Activated naive CD8-positive, alpha-beta T cell treated with anti-CD3 and anti-CD28 coated beads for 36 hours (primary cell): ENCODE measurements at regions not wholly inside any gene's neighbourhood (a gene's known extent, or its start where the extent isn't known, plus 50 kb on each side); places are given as distances from the start of the nearest gene placed in this dataset.

ENCODE experiments used
- DNase-seq: peaks from one replicate; pipeline ENCODE4 v3.0.0; 2021
- H3K27ac Mint-ChIP-seq: one replicate; pipeline ENCODE4 v1.8.0; 2022; ENCODE audit warnings: mild to moderate bottlenecking, moderate library complexity, mixed read lengths
- H3K27me3 Mint-ChIP-seq: one replicate; pipeline ENCODE4 v1.8.0; 2022; ENCODE audit warnings: mild to moderate bottlenecking, mixed read lengths
- H3K36me3 Mint-ChIP-seq: one replicate; pipeline ENCODE4 v1.8.0; 2021; ENCODE audit warnings: mild to moderate bottlenecking, mixed read lengths
- H3K4me1 Mint-ChIP-seq: one replicate; pipeline ENCODE4 v1.8.0; 2021; ENCODE audit warnings: mixed read lengths
- H3K4me3 Mint-ChIP-seq: one replicate; pipeline ENCODE4 v1.8.0; 2022; ENCODE audit warnings: mild to moderate bottlenecking, moderate library complexity, mixed read lengths
- H3K9me3 Mint-ChIP-seq: one replicate; pipeline ENCODE4 v1.8.0; 2022; ENCODE audit warnings: mixed read lengths

DNA sequence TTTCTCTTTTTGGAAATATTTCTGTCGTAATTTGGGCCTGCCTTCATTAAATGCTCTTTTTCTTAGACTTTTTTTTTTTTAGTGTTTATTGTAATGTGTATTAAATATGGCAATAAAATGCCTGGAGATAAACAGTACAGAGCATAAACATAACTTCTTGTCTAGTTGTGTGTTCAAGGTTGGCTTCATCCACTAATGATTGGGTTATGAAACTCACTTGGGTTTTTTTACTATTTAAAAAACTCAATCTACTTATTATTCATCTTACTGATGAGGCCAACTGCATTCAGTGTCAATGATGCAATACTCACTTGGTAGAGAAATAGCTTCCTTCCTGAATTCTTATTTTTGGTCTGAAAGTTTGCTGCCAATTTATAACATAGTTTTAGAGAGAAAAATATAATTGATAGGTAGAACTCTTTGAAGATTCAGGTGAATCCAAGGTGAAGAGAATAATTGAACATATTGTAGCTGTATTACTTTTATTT, 144.2 kb upstream of the NABP1 start:
- H3K4me1 Mint-ChIP-seq = peaks cover 6% of the 10 kb centered on the region
- H3K27ac Mint-ChIP-seq = no peak overlapping the region
- no peak overlapping the region for H3K4me3 Mint-ChIP-seq
- H3K9me3 Mint-ChIP-seq = no peaks in the 10 kb centered on the region
- no peak for DNase-seq
- H3K27me3 Mint-ChIP-seq = no peaks in the 10 kb centered on the region
- H3K36me3 Mint-ChIP-seq = no peaks in the 10 kb centered on the region

DNA sequence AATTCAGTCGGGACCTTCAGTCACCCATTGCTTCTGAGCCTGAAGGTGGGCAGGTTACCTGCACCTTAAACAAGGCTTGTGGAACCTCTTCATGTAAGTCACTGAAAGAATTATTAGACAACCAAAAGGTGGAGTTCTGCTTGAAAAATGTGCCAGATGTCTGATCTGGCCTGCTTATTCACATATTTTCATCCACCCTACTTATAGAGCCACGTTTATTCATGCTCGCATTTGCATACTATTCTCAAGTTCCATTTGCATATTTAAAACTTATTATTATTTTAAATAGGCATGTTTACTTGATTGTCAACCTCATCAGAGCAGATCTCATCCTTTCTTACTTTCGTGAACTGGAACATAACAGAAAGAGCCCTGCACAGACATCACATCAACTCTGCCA, 140.0 kb upstream of the NABP1 start:
- no peak for DNase-seq
- no peaks in the 10 kb centered on the region for H3K36me3 Mint-ChIP-seq
- H3K4me3 Mint-ChIP-seq = no peak overlapping the region
- H3K4me1 Mint-ChIP-seq = no peaks in the 10 kb centered on the region
- H3K9me3 Mint-ChIP-seq = no peaks in the 10 kb centered on the region
- H3K27ac Mint-ChIP-seq = no peak overlapping the region
- H3K27me3 Mint-ChIP-seq = no peaks in the 10 kb centered on the region

DNA sequence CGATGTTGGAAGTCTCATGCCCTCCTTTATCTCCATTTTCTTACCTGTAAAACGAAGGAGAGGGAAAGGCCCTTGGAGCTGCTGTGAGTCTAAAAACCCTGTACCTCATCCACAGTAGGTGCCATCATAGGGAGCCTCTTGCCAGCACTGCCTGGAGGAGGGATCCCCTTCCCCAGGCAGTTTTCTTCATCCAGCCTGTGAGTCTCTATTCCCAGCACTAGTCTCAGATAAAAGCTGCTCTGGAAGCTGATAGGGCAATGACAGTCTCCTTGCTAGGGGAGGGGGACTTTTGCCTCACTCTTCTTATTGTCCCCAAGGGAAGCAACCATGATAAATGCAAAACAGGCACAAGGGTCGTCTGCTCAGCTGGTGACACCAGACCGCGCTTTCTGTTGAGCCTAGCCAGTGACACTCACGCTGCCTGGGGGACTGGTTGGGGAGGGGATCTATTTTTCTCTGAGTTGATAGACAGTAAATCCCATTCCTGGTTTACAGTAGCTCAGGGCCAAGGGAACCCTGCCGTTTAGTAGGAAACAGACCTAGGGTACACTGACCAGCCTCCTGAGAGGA, 139.5 kb upstream of the NABP1 start:
- H3K27me3 Mint-ChIP-seq = no peaks in the 10 kb centered on the region
- H3K9me3 Mint-ChIP-seq = no peaks in the 10 kb centered on the region
- no peaks in the 10 kb centered on the region for H3K4me1 Mint-ChIP-seq
- no peak overlapping the region for H3K27ac Mint-ChIP-seq
- no peak for DNase-seq
- H3K4me3 Mint-ChIP-seq = no peak overlapping the region
- no peaks in the 10 kb centered on the region for H3K36me3 Mint-ChIP-seq

DNA sequence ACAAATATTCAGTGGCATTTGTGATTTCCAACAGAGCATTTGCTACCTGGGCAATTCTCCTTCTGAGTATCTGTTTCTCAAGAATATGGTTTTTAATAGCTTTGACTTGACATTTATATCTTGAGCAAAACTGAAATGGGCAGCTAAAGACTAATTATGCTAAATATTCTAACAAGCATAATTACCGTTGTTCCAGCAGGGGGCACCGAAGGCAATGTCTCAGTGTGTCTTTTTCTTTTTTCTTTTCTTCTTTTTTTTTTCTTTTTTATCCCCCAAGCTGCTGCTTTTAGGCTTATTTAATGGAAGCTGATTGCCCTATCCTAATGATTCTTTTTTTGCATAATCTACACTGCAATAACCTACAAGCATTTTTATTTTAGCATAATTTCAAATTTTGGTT, 138.9 kb upstream of the NABP1 start:
- no peaks in the 10 kb centered on the region for H3K27me3 Mint-ChIP-seq
- no peaks in the 10 kb centered on the region for H3K9me3 Mint-ChIP-seq
- H3K36me3 Mint-ChIP-seq = no peaks in the 10 kb centered on the region
- DNase-seq = no peak
- no peak overlapping the region for H3K27ac Mint-ChIP-seq
- H3K4me1 Mint-ChIP-seq = no peaks in the 10 kb centered on the region
- no peak overlapping the region for H3K4me3 Mint-ChIP-seq

DNA sequence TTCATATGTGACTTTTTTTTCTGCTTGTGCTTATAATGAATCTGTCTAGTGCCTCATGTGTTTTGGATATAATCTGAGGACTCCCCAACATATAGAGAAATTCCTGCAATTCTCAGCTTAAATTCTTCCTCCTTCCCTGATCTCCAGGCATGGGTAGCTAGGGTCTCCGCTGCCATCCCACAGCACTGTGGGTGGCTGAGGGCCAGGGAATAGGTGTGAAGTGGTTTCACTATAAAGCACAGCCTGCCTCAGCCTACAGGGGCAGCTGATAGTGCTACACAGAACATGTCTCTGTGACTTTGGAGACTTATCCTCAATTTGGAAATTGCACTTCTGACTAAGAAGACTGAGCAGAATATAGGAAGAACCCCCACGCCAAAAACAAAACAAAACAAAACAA, 137.3 kb upstream of the NABP1 start:
- Mint-ChIP-seq H3K27ac (no peak overlapping the region), H3K9me3 (peaks cover 3% of the 10 kb centered on the region), H3K36me3 (no peaks in the 10 kb centered on the region), H3K4me3 (no peak overlapping the region), H3K27me3 (no peaks in the 10 kb centered on the region), H3K4me1 (no peaks in the 10 kb centered on the region)
- no peak for DNase-seq

DNA sequence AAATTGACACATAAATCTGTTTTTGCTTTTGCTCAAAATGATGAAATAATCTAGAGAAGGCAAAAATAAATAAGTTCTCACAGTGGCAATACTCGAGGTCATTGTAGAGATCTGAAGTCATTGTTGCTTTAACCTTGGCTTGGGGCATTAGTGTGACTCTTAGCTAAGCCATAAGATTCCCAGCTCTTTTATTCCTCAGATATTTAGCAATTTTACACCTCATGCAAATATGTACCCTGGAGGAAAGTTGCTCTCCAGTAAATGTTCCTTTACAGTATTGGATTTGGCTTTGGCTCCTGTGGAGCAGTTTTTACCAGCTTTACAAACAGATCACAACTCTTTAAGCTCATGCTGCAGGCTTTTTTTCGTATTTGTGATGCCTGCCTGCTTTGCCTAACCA, 134.2 kb upstream of the NABP1 start:
- Mint-ChIP-seq H3K9me3 (peaks cover 6% of the 10 kb centered on the region), H3K36me3 (no peaks in the 10 kb centered on the region), H3K4me3 (no peak overlapping the region), H3K27me3 (no peaks in the 10 kb centered on the region), H3K27ac (no peak overlapping the region), H3K4me1 (no peaks in the 10 kb centered on the region)
- DNase-seq = no peak

DNA sequence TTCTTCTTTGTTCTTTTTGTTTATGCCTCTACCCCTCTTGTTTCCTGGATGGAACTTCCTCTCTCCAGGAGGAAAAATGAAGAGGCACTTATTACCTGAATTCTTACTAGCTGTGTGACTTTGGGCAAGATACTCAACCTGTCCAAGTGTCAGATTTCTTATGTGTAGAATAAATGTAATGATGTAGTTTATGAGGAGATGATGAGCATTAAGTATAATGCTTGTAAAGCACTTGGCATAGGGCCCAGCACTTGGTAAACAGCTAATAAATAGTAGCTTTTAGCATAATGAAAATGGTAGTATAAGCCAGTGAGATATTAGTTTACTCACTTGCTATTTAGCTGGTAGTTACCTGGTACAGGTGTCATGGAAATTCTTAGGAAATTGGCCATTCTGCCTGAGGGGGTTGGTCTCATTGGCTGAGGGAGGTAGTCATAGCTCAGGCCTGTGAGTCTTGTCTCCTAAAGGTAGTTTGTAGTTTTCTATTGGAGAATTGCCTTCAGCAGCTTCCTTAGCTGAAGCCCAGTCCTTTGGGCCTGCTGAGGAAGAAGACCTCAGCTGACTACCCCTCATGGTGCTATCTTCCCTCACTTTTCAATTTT, 133.4 kb upstream of the NABP1 start:
- H3K9me3 Mint-ChIP-seq = peaks cover 6% of the 10 kb centered on the region
- no peaks in the 10 kb centered on the region for H3K27me3 Mint-ChIP-seq
- H3K27ac Mint-ChIP-seq = no peak overlapping the region
- DNase-seq = no peak
- H3K4me1 Mint-ChIP-seq = no peaks in the 10 kb centered on the region
- H3K36me3 Mint-ChIP-seq = no peaks in the 10 kb centered on the region
- no peak overlapping the region for H3K4me3 Mint-ChIP-seq

DNA sequence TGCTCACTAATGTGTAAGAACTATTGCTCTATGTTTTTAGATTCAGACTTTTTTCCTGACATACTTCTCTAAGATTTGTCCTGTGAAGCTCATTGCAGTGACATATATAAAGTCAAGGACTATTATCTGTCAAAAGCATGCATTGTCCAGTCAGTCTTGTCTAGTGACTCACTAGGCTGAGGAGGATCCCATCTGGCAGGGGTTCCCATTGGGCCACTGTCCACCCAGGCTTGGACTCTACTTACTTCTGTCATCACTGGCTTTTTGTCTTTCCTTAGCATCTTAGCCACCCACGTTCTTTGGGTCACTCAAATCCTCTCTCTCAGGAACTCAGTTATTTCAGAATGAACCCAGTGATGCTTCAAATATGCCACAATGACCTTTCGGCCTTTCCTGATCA, 132.6 kb upstream of the NABP1 start:
- H3K9me3 Mint-ChIP-seq = peaks cover 6% of the 10 kb centered on the region
- H3K4me1 Mint-ChIP-seq = no peaks in the 10 kb centered on the region
- H3K36me3 Mint-ChIP-seq = no peaks in the 10 kb centered on the region
- no peaks in the 10 kb centered on the region for H3K27me3 Mint-ChIP-seq
- no peak overlapping the region for H3K4me3 Mint-ChIP-seq
- H3K27ac Mint-ChIP-seq = no peak overlapping the region
- no peak for DNase-seq

DNA sequence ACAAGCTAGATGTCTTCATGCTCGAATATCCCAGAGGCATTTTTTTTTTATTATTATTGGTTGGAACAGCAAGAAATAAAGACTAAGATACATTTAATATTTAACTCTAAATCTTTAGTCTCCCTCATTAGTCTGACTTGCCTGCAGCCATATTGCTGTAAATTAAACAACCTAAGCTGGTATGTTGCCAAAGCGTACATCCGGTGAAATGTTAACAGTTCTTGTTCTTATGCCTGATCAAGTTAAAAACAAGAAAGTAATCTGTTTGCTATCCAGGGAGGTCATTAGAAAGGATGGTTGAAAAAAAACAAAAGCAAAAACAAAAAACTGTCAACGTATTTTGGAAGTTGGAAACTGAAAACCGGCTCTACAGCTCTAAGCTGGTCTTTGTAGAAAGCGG, 125.9 kb upstream of the NABP1 start:
- H3K27ac Mint-ChIP-seq = no peak overlapping the region
- H3K36me3 Mint-ChIP-seq = no peaks in the 10 kb centered on the region
- peaks cover 15% of the 10 kb centered on the region for H3K27me3 Mint-ChIP-seq
- H3K4me1 Mint-ChIP-seq = no peaks in the 10 kb centered on the region
- H3K4me3 Mint-ChIP-seq = no peak overlapping the region
- H3K9me3 Mint-ChIP-seq = no peaks in the 10 kb centered on the region
- no peak for DNase-seq

DNA sequence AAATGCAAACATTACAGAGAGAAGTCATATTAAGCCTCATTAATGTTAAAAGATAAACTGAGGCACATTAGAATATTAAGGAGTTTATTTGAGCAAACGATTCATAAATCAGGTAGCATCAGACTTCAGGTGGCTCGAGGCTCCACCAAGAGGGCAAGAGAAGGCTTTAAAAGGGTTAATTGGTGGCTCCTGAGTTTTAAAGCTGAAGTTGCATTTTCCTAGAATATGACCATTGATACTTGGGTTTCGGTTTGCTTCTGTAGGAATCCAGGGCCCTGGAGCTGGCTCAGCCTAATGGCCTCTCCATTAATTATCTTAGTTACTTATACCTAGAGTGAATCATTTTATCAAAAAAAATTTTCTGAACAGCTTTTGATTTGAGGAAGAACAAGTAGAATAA, 123.7 kb upstream of the NABP1 start:
- no peak for DNase-seq
- Mint-ChIP-seq H3K4me1 (no peaks in the 10 kb centered on the region), H3K9me3 (no peaks in the 10 kb centered on the region), H3K4me3 (no peak overlapping the region), H3K36me3 (no peaks in the 10 kb centered on the region), H3K27ac (no peak overlapping the region), H3K27me3 (peaks cover 15% of the 10 kb centered on the region)

DNA sequence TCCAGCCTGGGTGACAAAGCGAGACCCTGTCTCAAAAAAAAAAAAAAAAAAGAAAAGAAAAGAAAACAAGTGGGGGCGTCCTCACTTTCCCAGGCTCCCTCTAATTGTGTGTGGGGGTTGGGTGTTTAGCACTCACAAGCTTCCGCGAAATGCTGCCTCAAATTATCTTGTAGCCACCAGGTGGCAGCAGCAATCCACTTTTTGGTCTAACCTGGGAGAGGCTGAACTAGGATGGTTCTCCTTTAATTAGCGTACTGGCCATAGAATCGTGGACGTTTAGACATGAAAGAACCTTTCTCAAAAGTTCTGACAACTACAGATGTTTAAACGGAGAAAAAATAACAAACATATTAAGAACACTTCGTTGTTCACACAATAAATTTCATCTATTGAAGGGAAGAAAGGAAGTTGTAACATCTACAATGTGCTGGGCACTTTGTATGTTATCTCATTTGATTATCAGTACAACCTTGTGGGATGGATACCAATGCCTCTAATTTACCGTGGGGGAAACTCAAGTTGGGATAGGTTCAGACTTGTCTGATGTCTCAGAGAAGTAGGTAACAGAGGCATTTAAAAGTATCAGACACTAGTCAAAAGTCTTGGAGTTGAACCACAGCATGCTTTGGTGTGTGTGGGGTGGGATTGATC, 122.7 kb upstream of the NABP1 start:
- Mint-ChIP-seq H3K27me3 (peaks cover 15% of the 10 kb centered on the region), H3K36me3 (no peaks in the 10 kb centered on the region), H3K4me3 (no peak overlapping the region), H3K27ac (no peak overlapping the region), H3K4me1 (no peaks in the 10 kb centered on the region), H3K9me3 (no peaks in the 10 kb centered on the region)
- DNase-seq = peak; percentile 74

DNA sequence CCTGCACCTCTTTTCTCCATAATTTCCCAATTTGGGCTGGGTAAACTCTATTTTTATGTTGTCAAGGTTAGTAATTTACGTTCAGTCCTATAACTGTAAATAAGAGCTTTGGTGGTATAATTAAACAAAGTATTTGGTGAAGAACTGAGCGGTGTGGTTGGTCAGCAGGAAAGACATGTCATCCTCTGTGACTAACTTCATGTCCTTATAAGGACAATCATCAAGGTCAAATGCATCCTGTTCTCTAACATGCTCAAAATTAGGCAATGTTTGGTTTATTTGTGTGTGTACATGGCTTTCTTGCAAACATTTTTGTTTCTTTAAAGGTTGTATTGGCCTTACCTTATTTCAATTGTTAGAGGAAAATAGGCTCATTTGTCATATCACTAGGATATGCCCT, 121.5 kb upstream of the NABP1 start:
- no peak overlapping the region for H3K27ac Mint-ChIP-seq
- no peaks in the 10 kb centered on the region for H3K4me1 Mint-ChIP-seq
- DNase-seq = no peak
- H3K4me3 Mint-ChIP-seq = no peak overlapping the region
- no peaks in the 10 kb centered on the region for H3K36me3 Mint-ChIP-seq
- no peaks in the 10 kb centered on the region for H3K9me3 Mint-ChIP-seq
- peaks cover 15% of the 10 kb centered on the region for H3K27me3 Mint-ChIP-seq

DNA sequence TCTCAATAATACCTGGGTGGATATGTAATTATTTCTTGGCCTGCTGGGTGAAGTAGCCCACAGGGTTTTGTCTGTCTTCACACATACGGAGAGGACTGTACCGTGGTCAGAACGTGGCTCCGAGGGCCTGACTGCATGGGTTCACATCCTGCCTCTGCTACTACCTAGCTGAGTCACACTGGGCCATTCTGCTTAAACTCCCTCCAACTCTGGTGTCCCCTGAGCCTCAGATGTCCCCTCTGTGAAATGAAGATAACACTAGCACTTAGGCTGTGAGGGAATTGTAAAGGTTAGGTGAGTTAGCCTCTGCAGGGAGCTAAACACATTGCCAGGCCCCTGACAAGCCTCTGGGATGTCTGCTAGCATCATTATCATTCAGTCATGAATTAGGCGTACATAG, 120.1 kb upstream of the NABP1 start:
- no peaks in the 10 kb centered on the region for H3K36me3 Mint-ChIP-seq
- H3K27ac Mint-ChIP-seq = no peak overlapping the region
- H3K9me3 Mint-ChIP-seq = no peaks in the 10 kb centered on the region
- H3K4me1 Mint-ChIP-seq = no peaks in the 10 kb centered on the region
- H3K4me3 Mint-ChIP-seq = no peak overlapping the region
- DNase-seq = no peak
- peaks cover 15% of the 10 kb centered on the region for H3K27me3 Mint-ChIP-seq

DNA sequence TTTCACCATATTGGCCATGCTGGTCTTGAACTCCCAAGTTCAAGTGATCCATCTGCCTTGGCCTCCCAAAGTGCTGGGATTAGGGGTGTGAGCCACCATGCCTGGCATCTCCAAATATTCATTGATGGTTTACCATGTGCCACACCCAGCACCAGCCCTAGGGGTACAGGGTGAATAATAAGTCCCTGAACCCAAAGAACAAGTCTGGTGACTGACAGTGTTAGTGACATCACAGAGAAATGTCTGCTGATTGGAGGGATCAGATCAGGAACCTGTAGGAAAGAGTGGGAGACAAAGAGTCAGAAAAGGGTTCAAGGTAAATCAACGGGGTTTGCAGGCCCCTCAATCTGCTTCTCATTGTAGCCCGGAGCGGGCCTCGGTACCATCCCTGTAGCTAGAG, 118.4 kb upstream of the NABP1 start:
- H3K27me3 Mint-ChIP-seq = peaks cover 11% of the 10 kb centered on the region
- H3K4me1 Mint-ChIP-seq = peaks cover 4% of the 10 kb centered on the region
- no peaks in the 10 kb centered on the region for H3K36me3 Mint-ChIP-seq
- no peaks in the 10 kb centered on the region for H3K9me3 Mint-ChIP-seq
- no peak overlapping the region for H3K27ac Mint-ChIP-seq
- no peak overlapping the region for H3K4me3 Mint-ChIP-seq
- no peak for DNase-seq

DNA sequence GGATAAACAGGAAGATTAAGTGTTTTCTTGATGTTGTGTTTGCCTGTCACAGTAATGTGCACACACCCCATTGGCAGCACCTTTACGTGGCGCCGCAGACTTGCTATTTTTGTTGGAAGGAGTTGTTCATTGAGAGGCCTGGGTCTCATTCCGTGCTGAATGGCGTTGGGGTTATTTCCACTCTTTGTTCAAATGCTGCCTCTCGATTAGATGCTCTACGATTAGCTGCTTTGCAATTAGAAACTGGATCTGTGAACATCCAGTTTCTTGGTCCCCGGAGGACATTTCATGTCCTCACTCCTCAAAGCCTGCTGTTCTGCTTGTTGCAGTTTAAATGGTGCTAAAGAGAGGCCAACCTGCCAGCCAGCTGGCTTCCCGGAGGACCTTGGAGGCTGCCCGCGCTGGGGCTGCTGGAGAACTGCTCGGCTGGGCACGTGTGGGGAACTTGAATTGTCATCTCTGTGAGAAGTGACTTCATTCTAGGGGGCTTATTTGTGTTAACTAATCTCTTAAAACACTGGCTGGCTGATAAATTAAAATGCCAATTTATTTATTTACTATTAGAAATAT, 117.4 kb upstream of the NABP1 start:
- Mint-ChIP-seq H3K27me3 (peaks cover 14% of the 10 kb centered on the region), H3K4me3 (no peak overlapping the region), H3K9me3 (no peaks in the 10 kb centered on the region), H3K36me3 (no peaks in the 10 kb centered on the region), H3K27ac (no peak overlapping the region), H3K4me1 (peaks cover 5% of the 10 kb centered on the region)
- no peak for DNase-seq

DNA sequence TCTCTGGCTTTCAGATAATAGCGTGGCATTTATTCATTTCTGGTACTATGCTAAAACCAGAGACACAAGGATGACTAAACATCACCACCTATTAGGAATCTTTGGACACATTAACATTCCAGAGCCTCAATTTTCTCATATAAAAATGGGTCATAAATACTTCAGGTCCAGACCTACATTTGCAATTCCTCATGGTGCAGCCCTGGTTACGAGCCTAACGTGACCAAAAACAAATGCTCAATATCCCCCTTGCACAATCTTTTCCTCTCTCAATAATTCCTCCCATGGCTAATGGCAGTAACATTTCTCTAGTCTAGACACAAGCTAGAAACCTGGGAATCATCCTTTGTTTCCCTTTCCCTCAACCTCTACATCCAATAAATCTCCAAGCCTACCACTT, 112.8 kb upstream of the NABP1 start:
- H3K27me3 Mint-ChIP-seq = peaks cover 31% of the 10 kb centered on the region
- H3K4me1 Mint-ChIP-seq = peaks cover 7% of the 10 kb centered on the region
- H3K4me3 Mint-ChIP-seq = no peak overlapping the region
- H3K36me3 Mint-ChIP-seq = no peaks in the 10 kb centered on the region
- no peaks in the 10 kb centered on the region for H3K9me3 Mint-ChIP-seq
- H3K27ac Mint-ChIP-seq = no peak overlapping the region
- no peak for DNase-seq
